Osteoblast (primary cell): ENCODE measurements at regions not wholly inside any gene's neighbourhood (a gene's known extent, or its start where the extent isn't known, plus 50 kb on each side); places are given as distances from the start of the nearest gene placed in this dataset.

Source experiments
- DNase-seq: peaks from one replicate; pipeline ENCODE4 v3.0.0; 2011; ENCODE audit warnings: low spot score, mixed read lengths; ENCODE audit not compliant: insufficient read length; ENCODE audit errors: missing footprints
- H2AFZ ChIP-seq: 2 replicates; pipeline ENCODE4 v1.6.0; 2011; ENCODE audit warnings: mild to moderate bottlenecking, low read length
- H3K27ac ChIP-seq: 2 replicates; pipeline ENCODE4 v1.5.1; 2011; ENCODE audit warnings: mild to moderate bottlenecking, low read depth, low read length, moderate library complexity
- H3K27me3 ChIP-seq: 2 replicates; pipeline ENCODE4 v1.6.0; 2012; ENCODE audit warnings: mild to moderate bottlenecking, control low read depth, inconsistent platforms, low read length, moderate library complexity; ENCODE audit not compliant: insufficient read depth
- H3K36me3 ChIP-seq: 2 replicates; pipeline ENCODE4 v1.5.1; 2011; ENCODE audit warnings: mild to moderate bottlenecking, low read length, control low read depth, moderate library complexity; ENCODE audit not compliant: insufficient read depth
- H3K4me1 ChIP-seq: 2 replicates; pipeline ENCODE4 v1.5.1; 2011; ENCODE audit warnings: mild to moderate bottlenecking, low read length, control low read depth, moderate library complexity; ENCODE audit not compliant: insufficient read depth
- H3K4me2 ChIP-seq: 2 replicates; pipeline ENCODE4 v1.6.0; 2011; ENCODE audit warnings: mild to moderate bottlenecking, low read length; ENCODE audit not compliant: insufficient read depth
- H3K4me3 ChIP-seq: fragments of 200-600 bp; sonication (generic); 3 replicates; pipeline ENCODE4 v1.5.1; 2012; ENCODE audit warnings: mild to moderate bottlenecking, low read length, inconsistent platforms; ENCODE audit not compliant: insufficient read depth
- H3K79me2 ChIP-seq: 2 replicates; pipeline ENCODE4 v1.6.0; 2012; ENCODE audit warnings: mild to moderate bottlenecking, low read length, control low read depth, inconsistent platforms; ENCODE audit not compliant: insufficient read depth
- H3K9me3 ChIP-seq: 2 replicates; pipeline ENCODE4 v1.5.1; 2011; ENCODE audit warnings: low read depth, low read length, control low read depth
- H4K20me1 ChIP-seq: 2 replicates; pipeline ENCODE4 v1.6.0; 2012; ENCODE audit warnings: mild to moderate bottlenecking, low read length, control low read depth; ENCODE audit not compliant: insufficient read depth
- CTCF ChIP-seq: IDR thresholded peaks from 2 replicates; pipeline ENCODE4 v1.5.1; 2011; ENCODE audit warnings: mild to moderate bottlenecking, low read depth, low read length, moderate library complexity; ENCODE audit errors: extremely low read depth

GRCh38 chr9:14529629-14530028 lies 163.6 kb downstream of the ZDHHC21 start:
- H3K4me2 ChIP-seq, result no peak overlapping the region
- H3K4me3 ChIP-seq, result no peak overlapping the region
- TF ChIP-seq CTCF, result no peak
- no peak overlapping the region for H3K27ac ChIP-seq
- H3K4me1 ChIP-seq, result no peaks in the 10 kb centered on the region
- no peaks in the 10 kb centered on the region for H3K27me3 ChIP-seq
- no peak overlapping the region for H2AFZ ChIP-seq
- no peaks in the 10 kb centered on the region for H3K36me3 ChIP-seq
- DNase-seq, result no peak
- H4K20me1 ChIP-seq, result no peaks in the 10 kb centered on the region
- H3K9me3 ChIP-seq, result no peaks in the 10 kb centered on the region
- no peaks in the 10 kb centered on the region for H3K79me2 ChIP-seq

- Histone ChIP-seq H3K9me3 (no peaks in the 10 kb centered on the region), H3K4me2 (no peak overlapping the region), H3K79me2 (no peaks in the 10 kb centered on the region), H3K4me3 (no peak overlapping the region), H3K36me3 (no peaks in the 10 kb centered on the region), H4K20me1 (no peaks in the 10 kb centered on the region), H3K4me1 (no peaks in the 10 kb centered on the region), H3K27ac (no peak overlapping the region), H3K27me3 (no peaks in the 10 kb centered on the region), H2AFZ (no peak overlapping the region)
- no peak for TF ChIP-seq CTCF
- DNase-seq, result no peak
Measured at GRCh38 chr9:14529054-14529453, 164.2 kb downstream of the ZDHHC21 start.

GRCh38 chr9:14526504-14526903 lies 166.7 kb downstream of the ZDHHC21 start:
- no peaks in the 10 kb centered on the region for H3K4me1 ChIP-seq
- no peak overlapping the region for H3K4me3 ChIP-seq
- no peak overlapping the region for H3K4me2 ChIP-seq
- H4K20me1 ChIP-seq, result no peaks in the 10 kb centered on the region
- no peaks in the 10 kb centered on the region for H3K79me2 ChIP-seq
- H3K9me3 ChIP-seq, result no peaks in the 10 kb centered on the region
- H3K27me3 ChIP-seq, result peaks cover 5% of the 10 kb centered on the region
- no peaks in the 10 kb centered on the region for H3K36me3 ChIP-seq
- no peak for TF ChIP-seq CTCF
- H3K27ac ChIP-seq, result no peak overlapping the region
- H2AFZ ChIP-seq, result no peak overlapping the region
- no peak for DNase-seq

- no peak overlapping the region for H3K27ac ChIP-seq
- no peaks in the 10 kb centered on the region for H3K36me3 ChIP-seq
- no peaks in the 10 kb centered on the region for H3K79me2 ChIP-seq
- no peak overlapping the region for H3K4me2 ChIP-seq
- TF ChIP-seq CTCF, result no peak
- H2AFZ ChIP-seq, result no peak overlapping the region
- no peaks in the 10 kb centered on the region for H3K9me3 ChIP-seq
- no peaks in the 10 kb centered on the region for H4K20me1 ChIP-seq
- peaks cover 8% of the 10 kb centered on the region for H3K27me3 ChIP-seq
- H3K4me1 ChIP-seq, result no peaks in the 10 kb centered on the region
- DNase-seq, result no peak
- H3K4me3 ChIP-seq, result no peak overlapping the region
Measured at GRCh38 chr9:14525856-14526255, 167.4 kb downstream of the ZDHHC21 start.
